NCI-H2107 (cell line): ENCODE measurements at regions not wholly inside any gene's neighbourhood (a gene's known extent, or its start where the extent isn't known, plus 50 kb on each side); places are given as distances from the start of the nearest gene placed in this dataset.
A peak's percentile ranks its signal among the peaks of the same experiment; 100 is the strongest.

Experiments
- DNase-seq: peaks from one replicate; lab custom pipeline; 2025; lab: John Stamatoyannopoulos, UW

DNA sequence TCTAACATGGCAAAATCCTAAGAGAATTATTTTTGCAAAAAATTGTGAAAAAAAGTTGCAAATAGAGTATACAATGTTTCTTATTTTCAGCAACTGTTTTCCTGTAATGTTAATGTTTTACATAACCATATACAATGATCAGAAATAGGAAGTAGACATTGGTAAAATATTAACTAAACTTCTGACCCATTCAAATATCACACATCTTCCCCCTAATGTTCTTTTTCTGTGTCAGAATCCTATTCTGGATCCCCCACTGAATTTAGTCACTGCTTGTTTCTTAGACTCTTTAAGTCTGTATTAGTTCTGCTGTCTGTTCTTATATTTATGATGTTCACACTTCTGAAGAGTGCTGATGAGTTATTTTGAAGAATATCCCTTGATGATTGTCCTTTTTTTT, 62.0 kb downstream of the HFE start:
- DNase-seq, result no peak

- no peak for DNase-seq
Observed at GRCh38 chr6:26152226-26153101, 65.2 kb downstream of the HFE start.

- no peak for DNase-seq
Observed at GRCh38 chr6:26155061-26155930, 68.1 kb downstream of the HFE start.

GRCh38 chr6:26156105-26156849, 69.0 kb downstream of the HFE start:
- DNase-seq, result no peak

- DNase-seq, result no peak
Observed at GRCh38 chr6:26156850-26157250, 69.6 kb downstream of the HFE start.

- DNase-seq, result peak; percentile 87
Observed at GRCh38 chr6:26157251-26158075, 70.2 kb downstream of the HFE start.

DNA sequence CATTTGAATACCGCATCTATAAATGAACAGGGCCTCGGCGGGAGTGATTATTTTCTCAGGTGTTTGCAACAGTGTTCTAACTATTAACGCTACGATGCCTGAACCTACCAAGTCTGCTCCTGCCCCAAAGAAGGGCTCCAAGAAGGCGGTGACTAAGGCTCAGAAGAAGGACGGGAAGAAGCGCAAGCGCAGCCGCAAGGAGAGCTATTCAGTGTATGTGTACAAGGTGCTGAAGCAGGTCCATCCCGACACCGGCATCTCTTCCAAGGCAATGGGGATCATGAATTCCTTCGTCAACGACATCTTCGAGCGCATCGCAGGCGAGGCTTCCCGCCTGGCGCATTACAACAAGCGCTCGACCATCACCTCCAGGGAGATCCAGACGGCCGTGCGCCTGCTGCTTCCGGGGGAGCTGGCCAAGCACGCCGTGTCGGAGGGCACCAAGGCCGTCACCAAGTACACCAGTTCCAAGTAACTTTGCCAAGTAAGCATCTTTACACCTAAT, 70.9 kb downstream of the HFE start:
- no peak for DNase-seq

DNA sequence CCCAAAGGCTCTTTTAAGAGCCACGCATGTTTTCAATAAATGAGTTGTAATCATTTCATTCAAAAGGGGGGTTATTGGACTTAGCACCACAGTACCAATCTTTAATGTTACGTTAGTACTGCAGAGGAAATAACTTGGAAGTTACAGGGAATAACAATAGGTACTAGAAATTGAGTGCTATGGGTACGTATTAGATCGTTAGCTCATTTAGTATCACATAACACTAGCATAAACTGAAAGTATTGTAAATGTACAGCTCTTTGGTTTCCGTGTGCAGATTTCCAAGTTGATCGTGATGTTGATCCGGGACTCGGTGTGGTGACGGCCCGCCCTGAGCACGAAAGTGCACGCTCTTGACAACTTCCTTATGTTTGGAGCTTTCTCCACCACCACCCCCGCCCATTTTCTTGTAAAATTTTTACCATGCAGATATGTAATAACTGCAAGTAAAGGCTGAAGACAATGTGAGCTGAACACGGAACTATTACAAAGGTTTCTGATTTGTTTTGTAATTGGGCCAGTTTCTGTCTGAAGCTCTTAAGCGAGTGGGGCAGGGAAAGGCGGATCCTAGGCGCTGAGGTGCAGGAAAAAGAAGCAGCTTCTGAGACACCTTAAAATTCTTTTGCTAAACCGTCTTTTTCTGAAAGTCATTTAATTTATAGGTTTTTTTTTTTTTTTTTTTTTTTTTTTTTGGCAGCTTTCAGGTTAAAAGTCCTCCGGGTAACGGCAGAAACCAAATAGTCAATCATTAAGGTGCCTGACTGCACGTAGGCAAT, 71.5 kb downstream of the HFE start:
- no peak for DNase-seq

DNA sequence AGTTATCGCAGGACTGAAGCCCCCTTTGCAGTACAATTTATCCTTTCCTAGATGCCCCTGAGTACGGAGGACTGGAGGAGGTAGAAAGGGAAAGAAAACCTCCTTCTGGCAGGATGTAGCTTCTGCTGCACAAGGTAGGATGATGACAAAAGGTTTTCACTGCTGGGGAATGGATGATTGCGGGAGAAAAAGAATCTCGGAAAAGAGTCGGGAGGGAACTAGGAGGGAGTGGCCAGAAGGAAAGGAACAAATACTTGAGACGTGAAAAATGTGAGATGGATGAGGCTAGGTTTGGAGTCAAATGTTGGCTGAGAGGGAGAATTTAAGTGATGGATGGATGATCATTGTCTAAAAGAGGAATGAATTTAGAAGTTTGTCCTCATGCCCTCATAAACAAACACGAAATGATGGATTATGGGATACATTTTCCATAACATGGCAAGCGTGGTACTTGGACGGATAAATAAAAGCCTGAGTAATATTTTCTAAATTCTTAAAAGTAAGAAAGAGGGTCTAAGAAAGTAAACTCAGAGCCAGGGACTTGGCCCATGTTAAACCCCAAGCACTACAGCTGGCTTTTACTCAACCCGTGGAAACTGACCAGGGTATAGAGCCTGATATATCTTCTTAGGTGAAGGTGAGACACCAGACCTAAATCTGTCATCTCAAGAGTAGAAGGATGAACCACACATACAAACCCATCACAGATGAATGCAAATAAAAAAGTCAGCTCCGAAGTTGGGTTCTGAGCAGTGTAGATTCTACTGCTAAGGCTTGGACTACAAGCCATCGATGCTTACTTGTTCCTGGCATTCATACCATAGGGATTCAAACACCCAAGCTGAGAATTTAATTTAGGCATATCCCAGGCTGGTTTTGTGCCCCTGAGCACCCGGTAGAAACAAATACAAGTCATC, 72.4 kb downstream of the HFE start:
- DNase-seq, result no peak

DNA sequence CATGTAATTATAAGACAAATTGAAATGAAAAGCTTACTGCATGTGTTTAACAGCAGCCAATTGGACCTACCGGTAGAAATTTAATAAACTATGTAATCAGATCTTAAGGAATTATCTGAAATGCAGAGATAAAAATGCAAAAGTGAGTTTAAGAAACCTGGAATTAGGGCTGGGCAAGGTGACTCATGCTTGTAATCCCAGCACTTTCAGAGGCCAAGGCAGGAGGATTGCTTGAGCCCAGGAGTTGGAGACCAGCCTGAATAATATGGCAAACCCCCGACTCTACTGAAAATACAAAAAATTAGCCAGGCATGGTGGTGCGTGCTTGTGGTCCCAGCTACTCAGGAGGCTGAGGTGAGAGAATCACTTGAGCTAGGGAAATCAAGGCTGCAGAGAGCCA, 74.1 kb downstream of the HFE start:
- DNase-seq, result no peak

- DNase-seq, result no peak
Observed at GRCh38 chr6:26162399-26162798, 75.2 kb downstream of the HFE start.

DNA sequence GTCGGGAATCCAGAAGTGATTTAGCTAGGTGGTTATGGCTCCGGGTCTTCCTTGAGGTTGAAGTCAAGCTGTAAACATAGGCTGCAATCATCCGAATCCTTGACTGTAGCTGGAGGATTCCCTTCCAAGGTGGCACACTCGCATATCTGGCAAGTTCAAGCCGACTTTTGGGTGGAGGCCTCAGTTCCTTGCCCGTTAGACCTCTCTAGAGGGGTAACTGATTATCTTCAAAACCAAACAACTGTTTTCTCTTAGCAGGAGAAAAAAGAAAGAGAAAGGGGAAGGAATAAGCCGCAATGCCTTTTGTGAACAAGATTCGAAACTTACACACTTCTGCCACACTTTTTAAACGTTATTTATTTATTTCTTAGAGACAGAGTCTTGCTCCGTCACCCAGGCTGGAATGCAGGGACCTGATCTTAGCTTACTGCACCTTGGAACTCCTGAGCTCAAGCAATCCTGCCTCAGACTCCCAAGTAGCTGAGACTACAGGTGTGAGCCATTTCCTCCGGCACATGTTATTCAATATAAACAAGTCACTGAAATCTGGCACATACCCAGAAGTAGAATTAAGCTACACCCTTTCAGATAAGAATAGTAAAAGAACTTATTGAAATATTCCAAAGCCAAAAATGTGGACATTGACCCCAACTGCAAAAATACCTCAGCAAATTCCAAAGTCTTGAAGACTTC, 76.3 kb downstream of the HFE start:
- no peak for DNase-seq

DNA sequence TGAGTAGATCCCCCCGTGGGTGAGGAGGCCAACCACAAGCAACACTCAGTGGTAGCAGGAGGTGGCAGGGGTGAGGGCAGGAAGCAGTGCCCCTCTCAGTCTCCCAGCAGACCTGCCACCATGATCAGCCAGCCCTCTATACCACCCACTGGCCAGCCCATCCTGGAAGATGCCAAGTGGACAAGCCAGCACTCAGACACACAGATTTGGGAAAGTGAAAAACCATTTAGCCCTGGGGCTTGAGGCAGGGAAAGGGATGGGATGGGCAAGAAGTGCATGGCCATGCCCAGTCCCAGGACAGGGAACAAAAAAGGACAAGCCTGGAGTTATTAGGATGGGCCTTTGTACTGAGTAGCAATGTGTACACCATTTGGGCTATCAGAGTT, 76.9 kb downstream of the HFE start:
- DNase-seq, result no peak

- no peak for DNase-seq
Observed at GRCh38 chr6:26165261-26165790, 78.1 kb downstream of the HFE start.

GRCh38 chr6:26170181-26170580, 83.0 kb downstream of the HFE start:
- DNase-seq, result no peak

- no peak for DNase-seq
Observed at GRCh38 chr6:26170951-26171841, 84.0 kb downstream of the HFE start.

- no peak for DNase-seq
Observed at GRCh38 chr6:26172608-26172968, 85.4 kb downstream of the HFE start.

- no peak for DNase-seq
Observed at GRCh38 chr6:26173836-26174145, 86.6 kb downstream of the HFE start.
